CD4-positive, alpha-beta memory T cell (primary cell): ENCODE measurements at regions not wholly inside any gene's neighbourhood (a gene's known extent, or its start where the extent isn't known, plus 50 kb on each side); places are given as distances from the start of the nearest gene placed in this dataset.

ENCODE experiments used
- CTCF ChIA-PET: fragments of 350-600 bp; sonication (Branson Sonifier 250); formaldehyde crosslinking; loops from one replicate; lab custom pipeline; 2021; ENCODE audit warnings: inconsistent platforms; ENCODE audit not compliant: partially characterized antibody; lab: Charles Lee
- POLR2A ChIA-PET: fragments of 350-600 bp; sonication (Branson Sonifier 250); formaldehyde crosslinking; loops from one replicate; lab custom pipeline; 2021; ENCODE audit not compliant: partially characterized antibody; lab: Charles Lee
- DNase-seq, 5 donors: peaks; one replicate each; pipeline versions ENCODE4 v3.0.0 to v3.0.0-alpha.2; 2020 to 2022; ENCODE audit warnings: mixed read lengths in 1 of 5
- H3K27ac ChIP-seq: one replicate; pipeline ENCODE4 v1.7.0; 2013; ENCODE audit warnings: low read depth, low read length
- H3K27me3 ChIP-seq: 2 replicates; pipeline ENCODE4 v1.7.0; 2013; ENCODE audit warnings: mild to moderate bottlenecking, low read length, moderate library complexity; ENCODE audit not compliant: insufficient read depth
- H3K36me3 ChIP-seq: 2 replicates; pipeline ENCODE4 v1.7.0; 2013; ENCODE audit warnings: mild to moderate bottlenecking, low read length, moderate library complexity; ENCODE audit not compliant: insufficient read depth
- H3K4me1 ChIP-seq: 2 replicates; pipeline ENCODE4 v1.7.0; 2013; ENCODE audit warnings: mild to moderate bottlenecking, low read length, moderate library complexity; ENCODE audit not compliant: insufficient read depth
- H3K4me3 ChIP-seq, 2 donors: one replicate each; pipeline ENCODE4 v1.7.0; 2013; ENCODE audit warnings: low read length in 2 of 2, mild to moderate bottlenecking in 1 of 2
- H3K9me3 ChIP-seq, 2 donors: one replicate each; pipeline ENCODE4 v1.7.0; 2013; ENCODE audit warnings: low read length in 2 of 2, control low read depth in 1 of 2; ENCODE audit not compliant: control insufficient read depth in 1 of 2
- H3K27ac Mint-ChIP-seq, 7 donors: one replicate each; pipeline ENCODE4 v1.8.0; 2020 to 2021; ENCODE audit warnings: mixed read lengths in 7 of 7, mild to moderate bottlenecking in 6 of 7, inconsistent platforms in 3 of 7, moderate library complexity in 3 of 7
- H3K27me3 Mint-ChIP-seq, 2 donors: one replicate each; pipeline ENCODE4 v1.8.0; 2020 to 2021; ENCODE audit warnings: mixed read lengths in 2 of 2
- H3K36me3 Mint-ChIP-seq, 2 donors: one replicate each; pipeline ENCODE4 v1.8.0; 2020 to 2021; ENCODE audit warnings: mixed read lengths in 2 of 2, inconsistent platforms in 1 of 2, mild to moderate bottlenecking in 1 of 2
- H3K4me1 Mint-ChIP-seq, 4 donors: one replicate each; pipeline ENCODE4 v1.8.0; 2020 to 2021; ENCODE audit warnings: mixed read lengths in 4 of 4, mild to moderate bottlenecking in 1 of 4
- H3K4me3 Mint-ChIP-seq, 8 donors: one replicate each; pipeline ENCODE4 v1.8.0; 2020 to 2021; ENCODE audit warnings: mixed read lengths in 8 of 8, mild to moderate bottlenecking in 7 of 8, moderate library complexity in 6 of 8, inconsistent platforms in 3 of 8
- H3K9me3 Mint-ChIP-seq, 8 donors: one replicate each; pipeline ENCODE4 v1.8.0; 2020 to 2021; ENCODE audit warnings: mixed read lengths in 8 of 8, mild to moderate bottlenecking in 5 of 8, inconsistent platforms in 3 of 8, moderate library complexity in 1 of 8
- intact Hi-C: fragments of 100-400 bp; cut with micrococcal nuclease; formaldehyde crosslinking; loops from one replicate; pipeline ENCODE4 v1.15.1; 2023

GRCh38 chr13:31049833-31050232 lies 111.9 kb downstream of the HSPH1 start:
- no peak overlapping the region for H3K27ac Mint-ChIP-seq
- Histone ChIP-seq H3K9me3 (no peaks in the 10 kb centered on the region), H3K4me1 (peaks cover 19% of the 10 kb centered on the region), H3K27ac (no peak overlapping the region), H3K36me3 (no peaks in the 10 kb centered on the region), H3K4me3 (no peak overlapping the region), H3K27me3 (peaks cover 6% of the 10 kb centered on the region)
- no peak for DNase-seq
- H3K4me1 Mint-ChIP-seq = peaks cover 0 to 14% (median 7%) of the 10 kb centered on the region in 4 donors
- H3K27me3 Mint-ChIP-seq = peaks cover 7 to 11% of the 10 kb centered on the region in 2 donors
- H3K4me3 Mint-ChIP-seq = no peak overlapping the region
- H3K36me3 Mint-ChIP-seq = no peaks in the 10 kb centered on the region
- ChIA-PET POLR2A (no interaction called here), CTCF (interaction anchor here (0.6 to 7.7 kb wide), 4 partner anchors 10 to 72 kb away, joined by 3 to 84 read pairs (median 33); no protein-coding TSS in a partner anchor)
- intact Hi-C loops = loop anchor here (10.0 kb wide), 3 partner anchors 245 to 1265 kb away; partner anchors contain the start of genes BRCA2 and ZAR1L
- H3K9me3 Mint-ChIP-seq = no peaks in the 10 kb centered on the region

GRCh38 chr13:31049083-31049482 lies 112.6 kb downstream of the HSPH1 start:
- ChIA-PET POLR2A (no interaction called here), CTCF (interaction anchor here (0.6 to 7.7 kb wide), 5 partner anchors 9 to 184 kb away, joined by 3 to 84 read pairs (median 3); no protein-coding TSS in a partner anchor)
- Mint-ChIP-seq H3K4me1 (peaks cover 0 to 20% (median 9%) of the 10 kb centered on the region in 4 donors), H3K36me3 (no peaks in the 10 kb centered on the region), H3K27ac (no peak overlapping the region), H3K27me3 (peaks cover 9 to 13% of the 10 kb centered on the region in 2 donors), H3K9me3 (no peaks in the 10 kb centered on the region), H3K4me3 (no peak overlapping the region)
- no peak overlapping the region for H3K27ac ChIP-seq
- peaks cover 26% of the 10 kb centered on the region for H3K4me1 ChIP-seq
- H3K9me3 ChIP-seq = no peaks in the 10 kb centered on the region
- intact Hi-C loops = loop anchor here (10.0 kb wide), 3 partner anchors 244 to 1266 kb away; partner anchors contain the start of genes BRCA2 and ZAR1L
- DNase-seq = no peak
- no peak overlapping the region for H3K4me3 ChIP-seq
- H3K36me3 ChIP-seq = no peaks in the 10 kb centered on the region
- H3K27me3 ChIP-seq = peaks cover 6% of the 10 kb centered on the region

- Histone ChIP-seq H3K4me1 (peaks cover 29% of the 10 kb centered on the region), H3K36me3 (no peaks in the 10 kb centered on the region), H3K9me3 (no peaks in the 10 kb centered on the region), H3K27me3 (peaks cover 6% of the 10 kb centered on the region), H3K27ac (no peak overlapping the region), H3K4me3 (no peak overlapping the region)
- CTCF ChIA-PET = interaction anchor here (1.4 to 7.7 kb wide), 4 partner anchors 14 to 183 kb away, joined by 3 to 84 read pairs (median 33); no protein-coding TSS in a partner anchor
- H3K9me3 Mint-ChIP-seq = no peaks in the 10 kb centered on the region
- H3K4me3 Mint-ChIP-seq = no peak overlapping the region
- no peak overlapping the region for H3K27ac Mint-ChIP-seq
- intact Hi-C loops = loop anchor here (10.0 kb wide), 3 partner anchors 244 to 1266 kb away; partner anchors contain the start of genes BRCA2 and ZAR1L
- H3K36me3 Mint-ChIP-seq = no peaks in the 10 kb centered on the region
- no peak for DNase-seq
- peaks cover 9 to 13% of the 10 kb centered on the region in 2 donors for H3K27me3 Mint-ChIP-seq
- POLR2A ChIA-PET = no interaction called here
- peaks cover 0 to 20% (median 9%) of the 10 kb centered on the region in 4 donors for H3K4me1 Mint-ChIP-seq
These were observed 113.2 kb downstream of the HSPH1 start for GRCh38 chr13:31048521-31048920.

GRCh38 chr13:31046711-31047279 lies 114.3 kb downstream of the TEX26 start:
- DNase-seq = no peak
- Histone ChIP-seq H3K27ac (no peak overlapping the region), H3K4me3 (no peak overlapping the region), H3K9me3 (no peaks in the 10 kb centered on the region), H3K4me1 (peaks cover 29% of the 10 kb centered on the region), H3K27me3 (no peaks in the 10 kb centered on the region), H3K36me3 (no peaks in the 10 kb centered on the region)
- H3K4me1 Mint-ChIP-seq = peaks cover 8 to 28% (median 15%) of the 10 kb centered on the region in 4 donors
- H3K27me3 Mint-ChIP-seq = peaks cover 5 to 7% of the 10 kb centered on the region in 2 donors
- intact Hi-C loops = loop anchor here (10.0 kb wide), 3 partner anchors 242 to 1268 kb away; partner anchors contain the start of genes BRCA2 and ZAR1L
- no peak overlapping the region for H3K4me3 Mint-ChIP-seq
- H3K36me3 Mint-ChIP-seq = no peaks in the 10 kb centered on the region
- ChIA-PET CTCF (interaction anchor here (2.0 to 7.7 kb wide), 3 partner anchors 13 to 181 kb away, joined by 5 to 84 read pairs (median 63); no protein-coding TSS in a partner anchor), POLR2A (no interaction called here)
- no peaks in the 10 kb centered on the region for H3K9me3 Mint-ChIP-seq
- H3K27ac Mint-ChIP-seq = no peak overlapping the region

GRCh38 chr13:31045286-31046081 lies 113.0 kb downstream of the TEX26 start:
- Mint-ChIP-seq H3K4me1 (peaks cover 8 to 28% (median 15%) of the 10 kb centered on the region in 4 donors), H3K27me3 (peaks cover 1 to 2% of the 10 kb centered on the region in 2 donors), H3K27ac (peak overlapping the region; percentile 14 to 89 (median 63)), H3K4me3 (peak overlapping the region in 7 of 8 donors; percentile 18 to 75 (median 62)), H3K36me3 (no peaks in the 10 kb centered on the region), H3K9me3 (no peaks in the 10 kb centered on the region)
- H3K9me3 ChIP-seq = no peaks in the 10 kb centered on the region
- H3K4me1 ChIP-seq = peaks cover 29% of the 10 kb centered on the region
- no peaks in the 10 kb centered on the region for H3K27me3 ChIP-seq
- H3K36me3 ChIP-seq = no peaks in the 10 kb centered on the region
- H3K27ac ChIP-seq = peak overlapping the region; percentile 39
- H3K4me3 ChIP-seq = no peak overlapping the region
- DNase-seq = peak; percentile 16 to 82 (median 22)
- ChIA-PET POLR2A (interaction anchor here (0.9 to 1.0 kb wide), 2 partner anchors 11 to 428 kb away, joined by 4 read pairs; partner anchors contain the start of gene USPL1), CTCF (interaction anchor here (0.7 to 7.7 kb wide), 22 partner anchors 11 to 280 kb away, joined by 3 to 84 read pairs (median 4); no protein-coding TSS in a partner anchor)
- intact Hi-C loops = loop anchor here (2.0 to 10.0 kb wide), 4 partner anchors 115 to 1269 kb away; partner anchors contain the start of genes BRCA2, HSPH1 and ZAR1L

GRCh38 chr13:31044364-31045285 lies 112.2 kb downstream of the TEX26 start:
- ChIA-PET POLR2A (interaction anchor here (0.6 to 1.0 kb wide), 3 partner anchors 12 to 427 kb away, joined by 3 to 4 read pairs (median 4); partner anchors contain the start of gene USPL1), CTCF (interaction anchor here (0.6 to 7.7 kb wide), 34 partner anchors 9 to 279 kb away, joined by 3 to 84 read pairs (median 4); no protein-coding TSS in a partner anchor)
- Mint-ChIP-seq H3K36me3 (no peaks in the 10 kb centered on the region), H3K27ac (peak overlapping the region; percentile 14 to 89 (median 81)), H3K4me3 (peak overlapping the region in 6 of 8 donors; percentile 18 to 71 (median 64)), H3K9me3 (no peaks in the 10 kb centered on the region), H3K27me3 (peaks cover 1 to 2% of the 10 kb centered on the region in 2 donors), H3K4me1 (peaks cover 17 to 34% (median 20%) of the 10 kb centered on the region in 4 donors)
- H3K9me3 ChIP-seq = no peaks in the 10 kb centered on the region
- peak; percentile 75 to 79 (median 78) for DNase-seq
- H3K4me1 ChIP-seq = peaks cover 35% of the 10 kb centered on the region
- intact Hi-C loops = loop anchor here (1.0 to 10.0 kb wide), 6 partner anchors 65 to 1270 kb away; partner anchors contain the start of genes BRCA2, HSPH1 and ZAR1L
- peak overlapping the region; percentile 39 for H3K27ac ChIP-seq
- no peaks in the 10 kb centered on the region for H3K27me3 ChIP-seq
- no peaks in the 10 kb centered on the region for H3K36me3 ChIP-seq
- H3K4me3 ChIP-seq = no peak overlapping the region
